ENCODE measurements at regions not wholly inside any gene's neighbourhood (a gene's known extent, or its start where the extent isn't known, plus 50 kb on each side); places are given as distances from the start of the nearest gene placed in this dataset.

GRCh38 chr6:16969699-16970655 is 131.9 kb upstream of the STMND1 start (continued):
- TF ChIP-seq PRDM15 (CRISPR knock-in tag; IDR thresholded peaks at IDR 0.05) = no peak
- TF ChIP-seq YBX1 (IDR thresholded peaks at IDR 0.05) = no peak
- no peak for TF ChIP-seq RCOR1 (conservative IDR thresholded peaks at IDR 0.05; ENCODE audit: low read depth, low read length)

GRCh38 chr6:16968101-16968500 is 133.7 kb upstream of the STMND1 start:
- in situ Hi-C loops (cut with MboI) = loop anchor here (10.0 kb wide), 2 partner anchors 193 to 453 kb away; no protein-coding TSS in a partner anchor
- TF ChIP-seq MAX (IDR thresholded peaks at IDR 0.05; ENCODE audit: low read depth, low read length) (no peak), NFYA (IDR thresholded peaks at IDR 0.05; ENCODE audit: borderline replicate concordance, low read depth, low read length) (no peak), ESRRA (IDR thresholded peaks at IDR 0.05; ENCODE audit: low read length) (no peak), NFXL1 (IDR thresholded peaks at IDR 0.05; ENCODE audit: borderline replicate concordance) (no peak), CHD2 (IDR thresholded peaks at IDR 0.05; ENCODE audit: borderline replicate concordance, low read depth, low read length) (no peak), BHLHE40 (IDR thresholded peaks at IDR 0.05; ENCODE audit: borderline replicate concordance in 1 of 2, low read depth in 2 of 2, low read length in 1 of 2) (no peak), ZNF274 (IDR thresholded peaks at IDR 0.05; ENCODE audit: insufficient read depth, insufficient read length) (no peak), PAX8 (IDR thresholded peaks at IDR 0.05) (no peak), HDGF (IDR thresholded peaks at IDR 0.05) (no peak), SKIL (IDR thresholded peaks at IDR 0.05; ENCODE audit: low read depth, poor library complexity, severe bottlenecking) (no peak), SMAD1 (IDR thresholded peaks at IDR 0.05; ENCODE audit: low read depth, partially characterized antibody) (no peak), IKZF2 (IDR thresholded peaks at IDR 0.05) (no peak), RUNX3 (IDR thresholded peaks at IDR 0.05; ENCODE audit: low read length) (no peak), NFIC (IDR thresholded peaks at IDR 0.05; ENCODE audit: low read depth, low read length) (no peak)

More at GRCh38 chr6:16968101-16968500, 133.7 kb upstream of the STMND1 start:
- no peaks in the 10 kb centered on the region for H3K79me2 ChIP-seq (ENCODE audit: control insufficient read depth, insufficient read depth, low read length)
- no peak overlapping the region for H2AFZ ChIP-seq (ENCODE audit: control insufficient read depth, low read depth, low read length)
- no peak for ATAC-seq
- BruUV-seq (replicated peaks) = no TSS peak
- FAIRE-seq = no peak
- intact Hi-C loops (cut with micrococcal nuclease; ENCODE audit: unreplicated experiment) = loop anchor here (10.0 kb wide), 2 partner anchors 473 to 683 kb away; no protein-coding TSS in a partner anchor
- H3K4me1 ChIP-seq (ENCODE audit: control insufficient read depth, insufficient read depth, low read length) = no peaks in the 10 kb centered on the region
- H3K4me3 ChIP-seq = no peak overlapping the region
- WGBS (ENCODE audit: insufficient coverage, insufficient replicate concordance, low lambda C conversion rate, missing lambda C conversion rate) = 43% methylated on average over 5 of the region's 5 CpGs
- H3K4me2 ChIP-seq (ENCODE audit: control insufficient read depth, insufficient read depth) = no peak overlapping the region
- no peak for DNase-seq (ENCODE audit: low read depth, low spot score)
- POLR2A ChIA-PET = no interaction called here
- peaks cover 3% of the 10 kb centered on the region; the same call in 1 of the 2 replicates for H4K20me1 ChIP-seq (ENCODE audit: control insufficient read depth, insufficient read depth)
- SMC1A ChIA-PET (ENCODE audit: uncharacterized antibody, unreplicated experiment) = interaction anchor here (1.2 to 1.7 kb wide), 2 partner anchors 18 to 205 kb away, joined by 3 to 5 read pairs; no protein-coding TSS in a partner anchor
- H3K9me3 ChIP-seq (replicated peaks; ENCODE audit: control insufficient read depth, insufficient read depth, low read length) = no peaks in the 10 kb centered on the region
- no peak overlapping the region for H3K27ac ChIP-seq (ENCODE audit: control insufficient read depth, insufficient read depth)
- H3K36me3 ChIP-seq (ENCODE audit: control insufficient read depth in 2 of 2, insufficient read depth in 2 of 2, low read length in 1 of 2) = no peaks in the 10 kb centered on the region
- CTCF ChIA-PET = interaction anchor here (0.6 to 7.5 kb wide), 6 partner anchors 12 to 682 kb away, joined by 3 to 95 read pairs (median 4); partner anchors contain the start of gene ATXN1
- RAD21 ChIA-PET (ENCODE audit: unreplicated experiment) = no interaction called here
- H3K27me3 ChIP-seq (replicated peaks in 1 of 2; ENCODE audit: control insufficient read depth in 2 of 2, insufficient read depth in 2 of 2, low read length in 1 of 2) = peaks cover 0 to 1% of the 10 kb centered on the region in 2 experiments; a peak in 2 of 4 replicates
- H3K9ac ChIP-seq (ENCODE audit: control insufficient read depth, insufficient read depth, low read length) = no peak overlapping the region
